ENCODE measurements at regions not wholly inside any gene's neighbourhood (a gene's known extent, or its start where the extent isn't known, plus 50 kb on each side); places are given as distances from the start of the nearest gene placed in this dataset.
"Not testable (repeated sequence)": the region's sequence is repeated elsewhere in the genome, so short reads cannot be mapped to it uniquely, and the experiment has no call there.

GRCh38 chr16:9661336-9662017 lies 520.8 kb downstream of the GRIN2A start:
- DNase-seq (ENCODE audit: low read depth in 4 of 4, low spot score in 3 of 4): no peak

DNA sequence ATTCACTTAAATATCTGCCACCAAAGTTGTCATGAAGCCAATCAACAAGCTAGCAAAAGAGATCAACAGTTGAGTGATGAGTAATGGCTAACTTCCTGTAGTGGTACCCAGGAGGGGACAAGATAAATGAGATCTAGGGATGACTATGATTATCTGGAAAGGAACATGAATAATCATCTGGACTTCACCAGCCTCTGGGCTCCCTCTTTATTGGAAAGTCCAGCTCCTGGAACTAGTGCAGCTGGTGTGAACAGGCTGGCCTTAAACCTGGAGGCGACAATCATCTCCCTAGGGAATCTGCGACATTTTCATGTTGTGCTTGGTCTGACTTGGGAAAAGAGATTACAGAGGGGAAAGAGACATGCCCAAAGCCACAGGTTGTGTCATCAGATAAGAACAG lies 518.6 kb downstream of the GRIN2A start:
- DNase-seq (ENCODE audit: low read depth in 4 of 4, low spot score in 3 of 4): no peak

DNA sequence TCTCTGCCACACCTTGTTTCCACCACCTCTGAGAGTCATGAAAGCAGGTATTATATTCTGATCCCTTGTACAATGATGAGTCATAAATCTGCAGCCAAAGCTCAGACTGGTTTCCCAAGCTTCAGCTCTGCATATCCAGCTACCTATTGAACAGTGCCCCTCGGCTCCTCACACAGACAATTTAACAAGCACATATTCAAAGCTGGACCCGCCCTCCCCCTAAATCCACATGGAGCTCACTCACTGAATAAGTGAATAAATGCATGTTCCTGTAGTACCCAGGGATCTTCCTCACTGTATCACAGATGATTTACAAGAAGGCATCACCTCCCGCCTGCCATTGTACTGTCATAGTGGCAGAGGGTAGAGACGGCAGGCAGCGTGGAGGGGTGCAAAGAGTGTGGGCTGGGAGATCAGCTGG lies 516.4 kb downstream of the GRIN2A start:
- DNase-seq (ENCODE audit: low read depth in 4 of 4, low spot score in 3 of 4): no peak

DNA sequence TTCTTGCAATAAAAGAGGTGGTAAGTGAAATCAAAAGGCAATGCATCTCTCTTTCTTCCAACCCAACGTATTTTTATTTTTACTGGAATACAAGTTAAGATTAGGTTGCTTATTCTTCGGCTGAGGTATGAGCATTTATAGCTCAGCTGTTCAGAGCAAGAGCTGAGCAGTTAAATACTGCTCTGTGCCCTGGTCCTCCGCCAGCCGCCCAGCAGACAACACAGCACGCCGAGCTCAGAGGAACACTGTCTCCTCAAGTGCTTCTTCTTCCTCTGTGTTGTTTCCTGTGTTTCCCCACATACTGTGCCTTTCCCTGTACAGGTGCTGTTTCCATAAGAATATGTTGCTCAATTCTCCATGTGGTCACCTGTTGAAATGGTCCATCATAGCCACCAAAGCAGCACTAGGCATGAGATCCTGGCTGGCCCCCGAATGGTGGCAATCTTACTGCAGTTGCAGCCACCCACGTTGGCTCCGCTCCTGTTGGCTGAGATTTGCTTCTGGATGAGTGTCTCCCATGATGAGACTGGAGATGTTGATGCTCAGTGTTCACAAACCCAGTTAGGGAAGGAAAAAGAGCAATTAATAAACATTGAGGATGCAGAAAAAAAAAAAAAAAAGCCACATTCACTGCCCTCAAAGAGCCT lies 515.3 kb downstream of the GRIN2A start:
- no peak for DNase-seq (ENCODE audit: low read depth in 4 of 4, low spot score in 3 of 4)

- no peak for DNase-seq (ENCODE audit: low read depth in 4 of 4, low spot score in 3 of 4)
Observed at GRCh38 chr16:9670033-9670432, 512.2 kb downstream of the GRIN2A start.

DNA sequence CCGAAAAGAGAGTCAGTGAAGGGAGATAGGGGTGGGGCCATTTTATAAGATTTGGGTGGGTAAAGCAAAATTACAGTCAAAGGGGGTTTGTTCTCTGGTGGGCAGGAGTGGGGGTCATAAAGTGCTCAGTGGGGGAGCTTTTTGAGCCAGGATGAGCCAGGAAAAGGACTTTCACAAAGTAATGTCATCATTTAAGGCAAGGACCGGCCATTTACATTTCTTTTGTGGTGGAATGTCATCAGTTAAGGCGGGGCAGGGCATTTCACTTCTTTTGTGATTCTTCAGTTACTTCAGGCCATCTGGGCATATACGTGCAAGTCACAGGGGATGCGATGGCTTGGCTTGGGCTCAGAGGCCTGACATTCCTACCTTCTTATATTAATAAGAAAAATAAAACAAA lies 511.6 kb downstream of the GRIN2A start:
- not testable (repeated sequence) for DNase-seq (ENCODE audit: low read depth in 4 of 4, low spot score in 3 of 4)

DNA sequence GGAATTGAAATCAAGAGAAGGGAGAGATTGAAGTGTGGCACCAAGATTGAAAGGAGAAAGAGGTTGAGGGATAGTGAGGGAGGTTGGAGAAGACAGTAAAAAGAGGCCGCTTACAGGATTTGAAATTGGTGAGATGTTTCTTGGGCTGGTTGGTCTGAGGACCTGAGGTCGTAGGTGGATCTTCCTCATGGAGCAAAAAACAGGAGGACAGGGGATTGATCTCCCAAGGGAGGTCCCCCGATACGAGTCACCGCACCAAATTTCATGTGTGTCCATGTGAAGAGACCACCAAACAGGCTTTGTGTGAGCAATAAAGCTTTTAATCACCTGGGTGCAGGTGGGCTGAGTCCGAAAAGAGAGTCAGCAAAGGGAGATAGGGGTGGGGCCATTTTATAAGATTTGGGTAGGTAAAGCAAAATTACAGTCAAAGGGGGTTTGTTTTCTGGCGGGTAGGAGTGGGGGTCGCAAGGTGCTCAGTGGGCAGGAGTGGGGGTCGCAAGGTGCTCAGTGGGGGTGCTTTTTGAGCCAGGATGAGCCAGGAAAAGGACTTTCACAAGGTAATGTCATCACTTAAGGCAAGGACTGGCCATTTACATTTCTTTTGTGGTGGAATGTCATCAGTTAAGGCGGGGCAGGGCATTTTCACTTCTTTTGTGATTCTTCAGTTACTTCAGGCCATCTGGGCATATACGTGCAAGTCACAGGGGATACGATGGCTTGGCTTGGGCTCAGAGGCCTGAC lies 505.5 kb downstream of the GRIN2A start:
- not testable (repeated sequence) for DNase-seq (ENCODE audit: low read depth in 4 of 4, low spot score in 3 of 4)

GRCh38 chr16:9677301-9677653 lies 505.0 kb downstream of the GRIN2A start:
- DNase-seq (ENCODE audit: low read depth in 4 of 4, low spot score in 3 of 4): no peak

GRCh38 chr16:9679213-9679767 lies 502.9 kb downstream of the GRIN2A start:
- no peak for DNase-seq (ENCODE audit: low read depth in 4 of 4, low spot score in 3 of 4)

GRCh38 chr16:9680019-9680655 lies 502.1 kb downstream of the GRIN2A start:
- DNase-seq (ENCODE audit: low read depth in 4 of 4, low spot score in 3 of 4): no peak

DNA sequence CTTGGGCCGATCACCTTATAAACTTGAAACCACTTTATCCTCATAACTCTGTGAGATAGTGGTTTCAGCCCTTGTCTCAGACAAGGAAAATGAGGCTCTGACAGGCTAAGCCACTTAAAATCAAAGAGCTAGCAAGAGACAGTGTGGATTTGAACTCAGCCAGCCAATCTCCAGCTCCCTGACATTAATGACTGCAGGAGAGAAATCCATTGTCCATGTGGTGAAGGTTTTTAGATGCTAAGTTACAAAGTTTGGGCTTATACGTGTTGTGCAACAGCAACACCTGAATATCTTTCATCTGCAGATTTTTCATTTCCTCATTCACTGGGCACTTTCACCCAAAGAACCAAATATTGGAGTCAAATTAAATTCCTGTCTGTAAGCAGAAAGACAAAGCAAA lies 501.3 kb downstream of the GRIN2A start:
- no peak for DNase-seq (ENCODE audit: low read depth in 4 of 4, low spot score in 3 of 4)

DNA sequence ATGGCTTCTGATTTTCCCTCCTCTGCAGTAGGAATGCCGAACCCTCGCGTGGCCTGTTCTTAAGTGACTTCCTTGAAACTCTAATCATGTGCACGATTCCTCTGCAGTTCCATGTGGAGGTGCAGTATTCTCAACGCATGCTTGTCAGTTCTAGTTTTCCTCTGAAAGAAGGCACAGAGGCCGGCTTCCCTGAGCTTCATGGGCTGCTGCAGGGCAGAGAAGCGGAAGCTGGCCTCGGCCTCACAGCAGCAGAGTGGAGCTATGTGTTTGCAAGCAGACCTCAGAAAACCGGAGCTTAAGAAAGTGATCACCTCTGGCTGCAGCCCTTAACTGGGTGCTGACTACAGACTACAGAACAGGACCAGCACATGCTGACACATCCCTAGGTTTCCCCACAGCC lies 500.7 kb downstream of the GRIN2A start:
- no peak for DNase-seq (ENCODE audit: low read depth in 4 of 4, low spot score in 3 of 4)

GRCh38 chr16:9682320-9682719 lies 499.9 kb downstream of the GRIN2A start:
- no peak for DNase-seq (ENCODE audit: low read depth in 4 of 4, low spot score in 3 of 4)

GRCh38 chr16:9683677-9684076 lies 498.6 kb downstream of the GRIN2A start:
- DNase-seq (ENCODE audit: low read depth in 4 of 4, low spot score in 3 of 4): no peak

DNA sequence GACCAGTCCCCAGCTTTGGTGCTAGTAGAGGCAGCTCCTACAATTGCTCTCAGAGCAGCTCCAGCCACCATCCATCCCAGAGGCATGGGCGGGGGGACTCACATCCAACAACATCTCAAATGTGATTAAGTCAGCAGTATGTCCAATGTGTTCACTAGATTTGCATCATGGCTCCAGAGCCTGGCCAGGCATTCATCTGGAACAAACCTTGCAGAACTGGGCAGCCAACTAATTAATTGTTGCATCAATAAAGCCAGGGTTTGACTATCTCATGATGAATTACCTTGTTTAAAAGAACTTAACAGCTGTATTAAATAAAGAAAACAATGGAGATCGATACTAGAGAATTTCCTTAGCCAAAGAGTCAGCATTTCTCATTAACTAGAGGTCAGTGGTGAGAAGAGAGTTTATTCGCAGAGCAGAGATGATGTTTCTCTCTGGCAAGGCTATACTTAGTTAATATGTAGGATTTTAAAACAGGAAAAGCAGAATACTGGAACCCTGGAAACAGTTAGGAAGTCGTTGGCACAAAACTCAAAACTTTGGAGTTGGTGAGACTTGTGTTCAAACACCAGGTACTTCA lies 494.4 kb downstream of the GRIN2A start:
- DNase-seq (ENCODE audit: low read depth in 4 of 4, low spot score in 3 of 4): no peak

DNA sequence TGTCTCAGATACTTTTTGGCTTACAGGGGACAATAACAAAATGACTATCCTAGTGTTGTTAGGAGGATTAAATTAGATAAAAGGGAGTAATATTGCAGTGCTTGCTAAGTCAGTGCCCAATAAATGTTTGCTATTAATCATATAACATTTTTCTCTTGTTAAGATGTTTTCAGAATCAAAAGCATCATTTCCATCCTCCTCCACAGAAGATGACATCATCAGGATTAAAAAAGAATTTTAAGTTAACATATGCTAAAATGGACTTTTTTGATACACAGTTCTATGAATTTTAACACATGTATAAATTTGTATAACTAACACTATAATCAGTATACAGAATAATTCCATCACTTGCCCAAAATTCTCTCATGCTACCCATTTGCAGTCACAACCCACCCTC lies 492.6 kb downstream of the GRIN2A start:
- no peak for DNase-seq (ENCODE audit: low read depth in 4 of 4, low spot score in 3 of 4)

- no peak for DNase-seq (ENCODE audit: low read depth in 4 of 4, low spot score in 3 of 4)
Observed at GRCh38 chr16:9695152-9695551, 487.1 kb downstream of the GRIN2A start.
